ENCODE measurements at regions not wholly inside any gene's neighbourhood (a gene's known extent, or its start where the extent isn't known, plus 50 kb on each side); places are given as distances from the start of the nearest gene placed in this dataset.

GRCh38 chr2:23326330-23326729 is 58.6 kb upstream of the KLHL29 start:
- DNase-seq: no peak

DNA sequence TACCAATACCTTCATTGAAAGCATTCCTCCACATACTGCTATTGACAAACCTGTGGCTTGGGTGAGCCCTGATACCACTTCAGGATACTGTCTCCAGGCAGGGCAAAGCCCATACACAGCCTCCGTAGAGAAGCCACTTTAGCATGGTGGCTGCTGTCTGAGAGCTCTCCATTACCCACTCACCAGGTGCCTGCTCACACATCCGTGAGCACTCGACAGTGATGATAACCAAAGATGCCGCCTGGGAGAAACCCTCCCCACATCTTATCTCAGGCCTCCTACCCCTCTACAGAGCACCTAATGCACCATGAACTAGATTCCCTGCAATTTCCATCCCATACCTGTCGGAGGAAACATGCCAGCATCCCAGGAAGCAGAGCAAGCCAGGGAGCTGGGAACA is 57.6 kb upstream of the KLHL29 start:
- DNase-seq: no peak

DNA sequence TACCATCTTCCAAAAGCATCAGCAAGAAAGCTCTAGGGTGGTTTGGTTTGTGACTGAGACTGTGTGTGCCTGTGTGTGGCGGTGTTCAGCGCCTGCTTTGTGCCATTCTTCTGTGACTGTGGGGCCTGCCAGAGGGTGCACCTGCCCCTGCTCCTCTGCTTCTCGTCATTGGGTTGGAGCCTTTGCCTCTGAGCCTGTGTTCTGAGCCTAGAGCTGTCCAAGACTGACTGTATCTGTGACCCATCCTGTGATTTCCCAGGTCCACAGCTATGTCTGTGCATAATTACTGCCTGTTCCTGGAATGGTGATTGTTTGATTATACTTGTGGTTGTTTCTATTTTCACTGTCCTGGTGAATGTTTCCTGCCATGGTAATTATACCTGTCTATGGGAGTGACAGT is 57.1 kb upstream of the KLHL29 start:
- no peak for DNase-seq

DNA sequence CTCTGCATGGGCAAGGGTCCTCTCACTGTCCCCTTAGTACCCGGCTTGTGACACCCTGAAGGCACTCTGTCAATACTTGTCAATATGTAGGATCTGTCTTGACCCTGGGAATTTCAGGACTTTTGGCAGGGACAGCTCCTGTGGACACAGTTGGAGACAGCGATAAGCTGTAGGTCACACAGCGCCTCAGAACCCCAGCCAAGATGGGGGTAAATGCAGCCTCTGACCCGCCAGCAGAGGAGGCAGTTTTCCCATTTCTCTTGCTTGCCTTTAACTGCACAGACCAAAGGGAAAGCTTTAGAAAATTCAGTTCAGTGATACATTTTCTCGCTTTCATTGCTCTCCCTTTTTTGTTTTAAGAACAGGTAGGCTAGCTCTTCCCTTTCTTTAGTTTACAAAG is 54.8 kb upstream of the KLHL29 start:
- no peak for DNase-seq
